Midbrain (tissue), 1 donor: ENCODE measurements at regions not wholly inside any gene's neighbourhood (a gene's known extent, or its start where the extent isn't known, plus 50 kb on each side); places are given as distances from the start of the nearest gene placed in this dataset.

Experiments
- DNase-seq: peaks from one replicate; lab custom pipeline; 2025; lab: John Stamatoyannopoulos, UW

- DNase-seq, result no peak
Measured at GRCh38 chr4:152114562-152114961, 353.8 kb upstream of the GATB start.

- DNase-seq, result no peak
Measured at GRCh38 chr4:152112887-152113286, 352.1 kb upstream of the GATB start.

GRCh38 chr4:152112190-152112589, 351.4 kb upstream of the GATB start:
- no peak for DNase-seq

- no peak for DNase-seq
Measured at GRCh38 chr4:152110780-152111179, 350.0 kb upstream of the GATB start.

GRCh38 chr4:152109531-152110509, 349.0 kb upstream of the GATB start:
- peak; percentile 15 for DNase-seq

- no peak for DNase-seq
Measured at GRCh38 chr4:152107736-152108500, 347.1 kb upstream of the GATB start.

- no peak for DNase-seq
Measured at GRCh38 chr4:152106781-152107321, 346.0 kb upstream of the GATB start.

- DNase-seq, result peak; percentile 11
Measured at GRCh38 chr4:152106113-152106763, 345.4 kb upstream of the GATB start.

- no peak for DNase-seq
Measured at GRCh38 chr4:152104901-152105357, 344.1 kb upstream of the GATB start.

- DNase-seq, result no peak
Measured at GRCh38 chr4:152104356-152104755, 343.5 kb upstream of the GATB start.

- DNase-seq, result no peak
Measured at GRCh38 chr4:152103181-152103901, 342.5 kb upstream of the GATB start.

GRCh38 chr4:152102436-152103000, 341.7 kb upstream of the GATB start:
- DNase-seq, result no peak

- no peak for DNase-seq
Measured at GRCh38 chr4:152101556-152102435, 341.0 kb upstream of the GATB start.

- peak; percentile 50 for DNase-seq
Measured at GRCh38 chr4:152100379-152101201, 339.8 kb upstream of the GATB start.

- DNase-seq, result no peak
Measured at GRCh38 chr4:152099981-152100378, 339.2 kb upstream of the GATB start.

- no peak for DNase-seq
Measured at GRCh38 chr4:152099555-152099954, 338.7 kb upstream of the GATB start.

GRCh38 chr4:152099061-152099425, 338.2 kb upstream of the GATB start:
- DNase-seq, result no peak

GRCh38 chr4:152098365-152099060, 337.7 kb upstream of the GATB start:
- DNase-seq, result no peak

- no peak for DNase-seq
Measured at GRCh38 chr4:152097371-152097770, 336.6 kb upstream of the GATB start.
